H9 (cell line): ENCODE measurements at regions not wholly inside any gene's neighbourhood (a gene's known extent, or its start where the extent isn't known, plus 50 kb on each side); places are given as distances from the start of the nearest gene placed in this dataset.
"Not testable (repeated sequence)": the region's sequence is repeated elsewhere in the genome, so short reads cannot be mapped to it uniquely, and the experiment has no call there.

ENCODE experiments used
- DNase-seq: peaks from one replicate; pipeline ENCODE4 v3.0.0-alpha.2; 2017
- H2AFZ ChIP-seq: one replicate; pipeline ENCODE4 v1.6.1; 2013; ENCODE audit warnings: mild to moderate bottlenecking, low read length, control low read depth, moderate library complexity
- H2AK5ac ChIP-seq: 2 replicates; pipeline ENCODE4 v1.6.1; 2013; ENCODE audit warnings: low read length, control low read depth, mixed read lengths; ENCODE audit not compliant: insufficient read length
- H2BK120ac ChIP-seq: one replicate; pipeline ENCODE4 v1.6.1; 2013; ENCODE audit warnings: low read depth, mild to moderate bottlenecking, low read length, control low read depth, inconsistent platforms; ENCODE audit not compliant: poor library complexity, severe bottlenecking
- H2BK12ac ChIP-seq: 2 replicates; pipeline ENCODE4 v1.6.1; 2013; ENCODE audit warnings: low read length, control low read depth, mixed read lengths, low read depth; ENCODE audit not compliant: insufficient read length
- H2BK15ac ChIP-seq: 2 replicates; pipeline ENCODE4 v1.6.1; 2013; ENCODE audit warnings: low read depth, low read length, control low read depth
- H2BK20ac ChIP-seq: one replicate; pipeline ENCODE4 v1.6.1; 2013; ENCODE audit warnings: low read depth, mild to moderate bottlenecking, low read length, control low read depth, inconsistent platforms; ENCODE audit not compliant: poor library complexity, severe bottlenecking
- H2BK5ac ChIP-seq: 2 replicates; pipeline ENCODE4 v1.6.1; 2013; ENCODE audit warnings: low read length, control low read depth, mixed read lengths; ENCODE audit not compliant: insufficient read length
- H3K14ac ChIP-seq: 2 replicates; pipeline ENCODE4 v1.6.1; 2013; ENCODE audit warnings: low read length, control low read depth; ENCODE audit not compliant: insufficient read depth
- H3K18ac ChIP-seq: 2 replicates; pipeline ENCODE4 v1.6.1; 2013; ENCODE audit warnings: low read depth, mild to moderate bottlenecking, mixed read lengths, low read length, control low read depth; ENCODE audit not compliant: insufficient read length
- H3K23ac ChIP-seq: 2 replicates; pipeline ENCODE4 v1.6.1; 2013; ENCODE audit warnings: low read length, control low read depth, mixed read lengths, low read depth; ENCODE audit not compliant: insufficient read length
- H3K23me2 ChIP-seq: 2 replicates; pipeline ENCODE4 v1.6.1; 2013; ENCODE audit warnings: low read depth, mild to moderate bottlenecking, mixed read lengths, low read length, control low read depth; ENCODE audit not compliant: insufficient read length, poor library complexity, severe bottlenecking
- H3K27ac ChIP-seq: 2 replicates; pipeline ENCODE4 v1.5.1; 2013; ENCODE audit warnings: low read length, control low read depth, mixed read lengths, low read depth; ENCODE audit not compliant: insufficient read length
- H3K27me3 ChIP-seq: 2 replicates; pipeline ENCODE4 v1.6.1; 2013; ENCODE audit warnings: low read length, control low read depth, inconsistent platforms; ENCODE audit not compliant: insufficient read depth
- H3K4ac ChIP-seq: 2 replicates; pipeline ENCODE4 v1.6.1; 2013; ENCODE audit warnings: low read depth, mild to moderate bottlenecking, control low read depth, inconsistent platforms, low read length, moderate library complexity
- H3K4me1 ChIP-seq: 2 replicates; pipeline ENCODE4 v1.6.1; 2013; ENCODE audit warnings: low read length, control low read depth, inconsistent platforms; ENCODE audit not compliant: insufficient read depth
- H3K4me2 ChIP-seq: 2 replicates; pipeline ENCODE4 v1.6.1; 2013; ENCODE audit warnings: low read length, control low read depth, mixed read lengths; ENCODE audit not compliant: insufficient read length, insufficient read depth
- H3K56ac ChIP-seq: 2 replicates; pipeline ENCODE4 v1.6.1; 2013; ENCODE audit warnings: low read depth, mild to moderate bottlenecking, mixed read lengths, low read length, control low read depth; ENCODE audit not compliant: insufficient read length
- H3K79me1 ChIP-seq: 2 replicates; pipeline ENCODE4 v1.6.1; 2013; ENCODE audit warnings: low read depth, mild to moderate bottlenecking, moderate library complexity, low read length, control low read depth, inconsistent platforms; ENCODE audit not compliant: insufficient read depth, poor library complexity, severe bottlenecking
- H3K79me2 ChIP-seq: 2 replicates; pipeline ENCODE4 v1.6.1; 2013; ENCODE audit warnings: low read length, control low read depth, inconsistent platforms; ENCODE audit not compliant: insufficient read depth
- H3K9ac ChIP-seq: 2 replicates; pipeline ENCODE4 v1.6.1; 2013; ENCODE audit warnings: low read length, control low read depth, mixed read lengths; ENCODE audit not compliant: insufficient read length; ENCODE audit errors: extremely low read depth
- H3K9me3 ChIP-seq: one replicate; pipeline ENCODE4 v1.6.1; 2013; ENCODE audit warnings: low read depth, low read length, inconsistent platforms; ENCODE audit not compliant: control insufficient read depth
- H3T11ph ChIP-seq: one replicate; pipeline ENCODE4 v1.6.1; 2013; ENCODE audit warnings: mild to moderate bottlenecking, low read length, control low read depth, inconsistent platforms
- H4K20me1 ChIP-seq: one replicate; pipeline ENCODE4 v1.6.1; 2013; ENCODE audit not compliant: control insufficient read depth, insufficient read length, insufficient read depth
- H4K5ac ChIP-seq: 2 replicates; pipeline ENCODE4 v1.6.1; 2013; ENCODE audit warnings: low read depth, mild to moderate bottlenecking, mixed read lengths, low read length, control low read depth; ENCODE audit not compliant: insufficient read length
- H4K8ac ChIP-seq: replicated peaks from 2 replicates; pipeline ENCODE4 v1.6.1; 2013; ENCODE audit warnings: low read length, control low read depth, mixed read lengths, low read depth; ENCODE audit not compliant: insufficient read length
- H4K91ac ChIP-seq: 2 replicates; pipeline ENCODE4 v1.6.1; 2013; ENCODE audit warnings: low read depth, mild to moderate bottlenecking, moderate library complexity, mixed read lengths, low read length, control low read depth; ENCODE audit not compliant: insufficient read length
- H3K27ac Mint-ChIP-seq, 3 experiments: 2 replicates in 2 of 3; 3 replicates in 1 of 3; pipeline ENCODE4 v1.8.0; 2020 to 2021; ENCODE audit warnings: mixed read lengths in 3 of 3, mild to moderate bottlenecking in 1 of 3, moderate library complexity in 1 of 3
- H3K27me3 Mint-ChIP-seq: 2 replicates; pipeline ENCODE4 v1.8.0; 2021; ENCODE audit warnings: low read depth, mild to moderate bottlenecking, moderate library complexity, mixed read lengths
- H3K36me3 Mint-ChIP-seq, 3 experiments: 2 replicates in 2 of 3; 3 replicates in 1 of 3; pipeline ENCODE4 v1.8.0; 2020 to 2021; ENCODE audit warnings: low read depth in 3 of 3, mixed read lengths in 3 of 3; ENCODE audit not compliant: insufficient read depth in 1 of 3
- H3K4me1 Mint-ChIP-seq, 2 experiments: 2 replicates each; pipeline ENCODE4 v1.8.0; 2020; ENCODE audit warnings: mixed read lengths in 2 of 2
- H3K4me3 Mint-ChIP-seq, 2 experiments: 2 replicates in 1 of 2; 3 replicates in 1 of 2; pipeline ENCODE4 v1.8.0; 2020 to 2021; ENCODE audit warnings: mild to moderate bottlenecking in 2 of 2, mixed read lengths in 2 of 2, moderate library complexity in 1 of 2
- H3K9me3 Mint-ChIP-seq, 2 experiments: 2 replicates in 1 of 2; 3 replicates in 1 of 2; pipeline ENCODE4 v1.8.0; 2020; ENCODE audit warnings: mild to moderate bottlenecking in 2 of 2, mixed read lengths in 2 of 2, moderate library complexity in 1 of 2
- CTCF ChIP-seq: fragments of 200-600 bp; sonication (generic); conservative IDR thresholded peaks from 3 replicates; pipeline ENCODE4 v1.8.0; 2021; ENCODE audit warnings: antibody characterized with exemption, mild to moderate bottlenecking
- WGBS: extraction: QIAGEN DNeasy Blood & Tissue Kit; methylation state at CpG from one replicate; pipeline ENCODE4 v1.1.7; 2013; ENCODE audit warnings: missing lambda C conversion rate, low lambda C conversion rate, mixed read lengths; ENCODE audit not compliant: insufficient read length; ENCODE audit errors: extremely low coverage; 5-methylcytosine and 5-hydroxymethylcytosine counted together

- no peaks in the 10 kb centered on the region; a peak in 1 of 7 replicates for H3K36me3 Mint-ChIP-seq
- Histone ChIP-seq H4K91ac (no peak overlapping the region), H3K23ac (no peak overlapping the region), H4K8ac (no peak overlapping the region), H3K14ac (no peak overlapping the region), H3K79me1 (no peaks in the 10 kb centered on the region), H2BK120ac (no peak overlapping the region), H3K27ac (no peak overlapping the region), H3K4me2 (no peak overlapping the region), H2AK5ac (no peak overlapping the region), H3T11ph (no peak overlapping the region), H2BK12ac (no peak overlapping the region), H3K79me2 (no peaks in the 10 kb centered on the region), H2BK20ac (no peak overlapping the region), H3K9ac (no peak overlapping the region), H3K9me3 (no peaks in the 10 kb centered on the region), H3K4me1 (no peaks in the 10 kb centered on the region), H3K56ac (no peak overlapping the region), H2BK5ac (no peak overlapping the region), H3K4ac (no peak overlapping the region), H2AFZ (no peak overlapping the region), H3K18ac (no peak overlapping the region), H3K23me2 (no peaks in the 10 kb centered on the region), H4K5ac (no peak overlapping the region), H2BK15ac (no peak overlapping the region), H4K20me1 (no peaks in the 10 kb centered on the region), H3K27me3 (no peaks in the 10 kb centered on the region)
- DNase-seq = no peak
- no peaks in the 10 kb centered on the region; a peak in 1 of 4 replicates for H3K4me1 Mint-ChIP-seq
- no peaks in the 10 kb centered on the region for H3K9me3 Mint-ChIP-seq
- H3K27ac Mint-ChIP-seq = no peak overlapping the region
- no peak overlapping the region for H3K4me3 Mint-ChIP-seq
- no peak for TF ChIP-seq CTCF
- no CpG with 5 or more reads among the region's 2 CpGs for WGBS
- H3K27me3 Mint-ChIP-seq = no peaks in the 10 kb centered on the region
These were observed 139.1 kb downstream of the DUSP10 start for GRCh38 chr1:221602830-221603229.

- not testable (repeated sequence) for H3K4me1 Mint-ChIP-seq
These were observed 137.5 kb downstream of the DUSP10 start for GRCh38 chr1:221604390-221604789.

More at GRCh38 chr1:221604390-221604789, 137.5 kb downstream of the DUSP10 start:
- H3T11ph ChIP-seq, H4K20me1 ChIP-seq, H3K56ac ChIP-seq, H3K9ac ChIP-seq, H3K27ac ChIP-seq, H3K9me3 ChIP-seq, H3K4me2 ChIP-seq, H2BK5ac ChIP-seq, H3K14ac ChIP-seq, H4K8ac ChIP-seq, H3K4me3 Mint-ChIP-seq, H3K79me1 ChIP-seq, H4K91ac ChIP-seq, H3K27ac Mint-ChIP-seq, H3K36me3 Mint-ChIP-seq, H4K5ac ChIP-seq, DNase-seq, H3K4ac ChIP-seq, H2BK20ac ChIP-seq, H3K23me2 ChIP-seq, H2BK15ac ChIP-seq, H2BK12ac ChIP-seq, H3K27me3 Mint-ChIP-seq, H3K23ac ChIP-seq, H3K27me3 ChIP-seq, H2BK120ac ChIP-seq, H3K9me3 Mint-ChIP-seq, H2AFZ ChIP-seq, H3K4me1 ChIP-seq, H3K18ac ChIP-seq, H2AK5ac ChIP-seq, H3K79me2 ChIP-seq: not testable (repeated sequence)
